Sigmoid colon (tissue), 6 donors: ENCODE measurements at regions not wholly inside any gene's neighbourhood (a gene's known extent, or its start where the extent isn't known, plus 50 kb on each side); places are given as distances from the start of the nearest gene placed in this dataset.

Experiments used
- DNase-seq: peaks from one replicate; pipeline ENCODE4 v3.0.0-alpha.2; 2019
- H3K27ac ChIP-seq, 4 donors: fragments of 200-600 bp; sonication (generic); one replicate each; pipeline ENCODE4 v1.5.1; 2016 to 2019; ENCODE audit warnings: mild to moderate bottlenecking in 1 of 4
- H3K27me3 ChIP-seq, 3 donors: fragments of 200-600 bp; sonication (generic); one replicate each; pipeline ENCODE4 v1.5.1; 2019; ENCODE audit warnings: mild to moderate bottlenecking in 1 of 3
- H3K36me3 ChIP-seq, 4 donors: fragments of 200-600 bp; sonication (generic); one replicate each; pipeline ENCODE4 v1.5.1; 2016 to 2019
- H3K4me1 ChIP-seq, 4 donors: fragments of 200-600 bp; sonication (generic); one replicate each; pipeline ENCODE4 v1.5.1; 2017 to 2019
- H3K4me3 ChIP-seq, 4 donors: fragments of 200-600 bp; sonication (generic); one replicate each; pipeline ENCODE4 v1.5.1; 2017 to 2019; ENCODE audit warnings: mild to moderate bottlenecking in 2 of 4, moderate library complexity in 1 of 4
- H3K9me3 ChIP-seq, 4 donors: fragments of 200-600 bp in 3 of 4; sonication (generic) in 3 of 4; one replicate each; pipeline versions ENCODE4 v1.5.1 to v1.6.1; 2013 to 2019
- CTCF ChIP-seq, 4 experiments: fragments of 450-650 bp in 3 of 4; fragments of 200-600 bp in 1 of 4; IDR thresholded peaks; one replicate each; pipeline ENCODE4 v1.5.1; 2016 to 2019; ENCODE audit warnings: antibody characterized with exemption in 4 of 4, mild to moderate bottlenecking in 3 of 4, moderate library complexity in 2 of 4
- EP300 ChIP-seq, 4 donors: sonication (generic); formaldehyde crosslinking; IDR thresholded peaks; one replicate each; pipeline ENCODE4 v1.6.1; 2017; ENCODE audit warnings: antibody characterized with exemption in 4 of 4
- POLR2A ChIP-seq, 2 donors: fragments of 450-650 bp; IDR thresholded peaks; one replicate each; pipeline ENCODE4 v1.6.1; 2016; ENCODE audit warnings: antibody characterized with exemption in 2 of 2, mild to moderate bottlenecking in 2 of 2, moderate library complexity in 2 of 2
- POLR2AphosphoS5 ChIP-seq, 4 donors: sonication (generic); formaldehyde crosslinking; IDR thresholded peaks; one replicate each; pipeline ENCODE4 v1.6.1; 2017; ENCODE audit warnings: antibody characterized with exemption in 4 of 4
- WGBS, 2 donors: extraction: QIAGEN DNeasy Blood & Tissue Kit; methylation state at CpG; one replicate each; pipeline ENCODE4 v1.1.7; 2013; 5-methylcytosine and 5-hydroxymethylcytosine counted together
- intact Hi-C: fragments of 100-400 bp; cut with DNase I; formaldehyde crosslinking; loops from one replicate; pipeline ENCODE4 v1.15.1; 2023
- donor health status: healthy with polysubstance abuse.
- donor health status: healthy.

GRCh38 chr12:76622915-76623314, 63.3 kb upstream of the OSBPL8 start:
- intact Hi-C loops, result no loop called here

DNA sequence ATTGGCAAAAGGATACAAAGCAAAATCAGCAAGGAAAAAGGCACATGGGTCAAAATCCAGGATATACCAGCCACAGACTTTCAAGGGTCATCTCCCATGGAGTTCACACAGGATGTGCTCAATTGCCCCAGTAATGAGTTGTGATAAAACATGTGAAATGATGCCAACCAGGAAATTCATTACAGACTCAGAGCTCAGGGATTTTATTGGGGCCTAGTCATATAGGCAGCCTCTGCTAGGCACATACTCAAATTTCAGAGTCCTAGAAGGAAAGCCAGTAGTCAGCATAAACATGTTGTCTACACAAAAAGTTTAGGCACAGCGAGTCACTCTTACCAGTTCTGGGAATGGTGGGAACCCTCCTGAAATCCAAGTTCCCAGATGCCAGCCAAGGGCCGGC, 64.4 kb upstream of the OSBPL8 start:
- H3K27me3 ChIP-seq, result no peaks in the 10 kb centered on the region
- peaks cover 0 to 10% (median 4%) of the 10 kb centered on the region in 4 donors for H3K4me1 ChIP-seq
- WGBS, 2 donors, result 22 to 75% methylated on average over 2 of the region's 2 CpGs
- H3K36me3 ChIP-seq, result no peaks in the 10 kb centered on the region
- no peaks in the 10 kb centered on the region for H3K9me3 ChIP-seq
- no peak overlapping the region for H3K27ac ChIP-seq
- TF ChIP-seq POLR2A (IDR thresholded peaks at IDR 0.05), result no peak
- TF ChIP-seq EP300 (IDR thresholded peaks at IDR 0.05), result no peak
- H3K4me3 ChIP-seq, result no peak overlapping the region
- no peak for DNase-seq
- intact Hi-C loops, result no loop called here

More at GRCh38 chr12:76622915-76623314, 63.3 kb upstream of the OSBPL8 start:
- H3K27ac ChIP-seq, result no peak overlapping the region
- no peaks in the 10 kb centered on the region for H3K27me3 ChIP-seq
- H3K9me3 ChIP-seq, result no peaks in the 10 kb centered on the region
- H3K36me3 ChIP-seq, result no peaks in the 10 kb centered on the region
- no peak overlapping the region for H3K4me3 ChIP-seq
- DNase-seq, result no peak
- TF ChIP-seq CTCF (IDR thresholded peaks at IDR 0.05) (no peak), POLR2AphosphoS5 (IDR thresholded peaks at IDR 0.05) (no peak), POLR2A (IDR thresholded peaks at IDR 0.05) (no peak), EP300 (IDR thresholded peaks at IDR 0.05) (no peak)
- H3K4me1 ChIP-seq, result peaks cover 0 to 10% (median 4%) of the 10 kb centered on the region in 4 donors

GRCh38 chr12:76627346-76628135, 68.0 kb upstream of the OSBPL8 start:
- intact Hi-C loops, result no loop called here
- H3K27me3 ChIP-seq, result no peaks in the 10 kb centered on the region
- H3K4me1 ChIP-seq, result peaks cover 0 to 11% (median 5%) of the 10 kb centered on the region in 4 donors
- no peak for DNase-seq
- no peak overlapping the region for H3K27ac ChIP-seq
- no peak overlapping the region for H3K4me3 ChIP-seq
- no peaks in the 10 kb centered on the region for H3K36me3 ChIP-seq
- H3K9me3 ChIP-seq, result no peaks in the 10 kb centered on the region
- WGBS, 2 donors, result 94 to 95% methylated on average over 4 of the region's 4 CpGs
- TF ChIP-seq CTCF (IDR thresholded peaks at IDR 0.05) (no peak), POLR2AphosphoS5 (IDR thresholded peaks at IDR 0.05) (no peak), EP300 (IDR thresholded peaks at IDR 0.05) (no peak), POLR2A (IDR thresholded peaks at IDR 0.05) (no peak)

DNA sequence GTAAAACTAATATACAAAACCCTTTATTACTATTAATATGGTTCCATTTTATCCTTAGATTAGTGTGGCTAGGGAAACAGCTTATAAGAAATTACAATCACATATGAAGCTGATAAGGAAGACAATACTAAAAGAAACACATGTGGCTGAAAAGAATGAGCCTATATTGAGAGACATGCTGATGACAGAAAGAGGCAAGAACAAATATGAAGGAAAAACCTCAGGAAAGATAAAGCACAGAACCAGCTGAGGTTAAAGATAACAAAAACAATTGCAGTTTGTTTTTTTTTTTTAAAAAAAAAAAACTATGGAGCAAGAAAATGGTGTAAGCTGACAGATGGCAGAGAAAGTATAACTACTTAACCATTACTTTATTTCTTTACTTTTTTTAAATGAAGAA, 69.2 kb upstream of the OSBPL8 start:
- intact Hi-C loops, result no loop called here

GRCh38 chr12:76631741-76632140, 72.2 kb upstream of the OSBPL8 start:
- no peak overlapping the region for H3K27ac ChIP-seq
- no peak overlapping the region for H3K4me3 ChIP-seq
- H3K9me3 ChIP-seq, result no peaks in the 10 kb centered on the region
- H3K36me3 ChIP-seq, result no peaks in the 10 kb centered on the region
- peaks cover 0 to 11% (median 5%) of the 10 kb centered on the region in 4 donors for H3K4me1 ChIP-seq
- intact Hi-C loops, result no loop called here
- 54 to 77% methylated on average over 2 of the region's 2 CpGs for WGBS, 2 donors
- TF ChIP-seq EP300 (IDR thresholded peaks at IDR 0.05) (no peak), POLR2A (IDR thresholded peaks at IDR 0.05) (no peak), POLR2AphosphoS5 (IDR thresholded peaks at IDR 0.05) (no peak), CTCF (IDR thresholded peaks at IDR 0.05) (no peak)
- no peak for DNase-seq
- no peaks in the 10 kb centered on the region for H3K27me3 ChIP-seq

More for the DNA sequence above, 69.2 kb upstream of the OSBPL8 start:
- Histone ChIP-seq H3K9me3 (no peaks in the 10 kb centered on the region), H3K4me3 (no peak overlapping the region), H3K27me3 (no peaks in the 10 kb centered on the region), H3K27ac (no peak overlapping the region), H3K4me1 (peaks cover 0 to 11% (median 5%) of the 10 kb centered on the region in 4 donors), H3K36me3 (no peaks in the 10 kb centered on the region)
- TF ChIP-seq EP300 (IDR thresholded peaks at IDR 0.05) (no peak), CTCF (IDR thresholded peaks at IDR 0.05) (no peak), POLR2A (IDR thresholded peaks at IDR 0.05) (no peak), POLR2AphosphoS5 (IDR thresholded peaks at IDR 0.05) (no peak)
- no peak for DNase-seq
